GM06990 (cell line): ENCODE measurements at regions not wholly inside any gene's neighbourhood (a gene's known extent, or its start where the extent isn't known, plus 50 kb on each side); places are given as distances from the start of the nearest gene placed in this dataset.
A peak's percentile ranks its signal among the peaks of the same experiment; 100 is the strongest.

Source experiments
- DNase-seq: peaks from one replicate; pipeline ENCODE4 v3.0.0-alpha.2; 2011; ENCODE audit not compliant: insufficient read length; ENCODE audit errors: extremely low read depth
- H3K27me3 ChIP-seq: replicated peaks from 2 replicates; pipeline ENCODE4 v1.6.0; 2011; ENCODE audit warnings: low read length; ENCODE audit not compliant: control insufficient read depth, insufficient read depth
- H3K36me3 ChIP-seq: 2 replicates; pipeline ENCODE4 v1.5.1; 2011; ENCODE audit warnings: low read length; ENCODE audit not compliant: control insufficient read depth, insufficient read depth
- H3K4me3 ChIP-seq: replicated peaks from 2 replicates; pipeline ENCODE4 v1.5.1; 2011; ENCODE audit warnings: low read depth, mild to moderate bottlenecking, control low read depth, low read length
- CTCF ChIP-seq: IDR thresholded peaks from 2 replicates; pipeline ENCODE4 v1.5.1; 2011; ENCODE audit warnings: low read length, control low read depth, mild to moderate bottlenecking, inconsistent platforms; ENCODE audit not compliant: insufficient read depth, poor library complexity, severe bottlenecking

GRCh38 chr4:41883988-41884734 is 51.1 kb upstream of the TMEM33 start:
- DNase-seq, result no peak

GRCh38 chr4:41882625-41883347 is 52.4 kb upstream of the TMEM33 start:
- peaks cover 6% of the 10 kb centered on the region; the same call in 1 of the 2 replicates for H3K27me3 ChIP-seq
- TF ChIP-seq CTCF, result peak; percentile 96

More at GRCh38 chr4:41883988-41884734, 51.1 kb upstream of the TMEM33 start:
- no peaks in the 10 kb centered on the region for H3K36me3 ChIP-seq
- peaks cover 3% of the 10 kb centered on the region; the same call in 1 of the 2 replicates for H3K27me3 ChIP-seq
- no peak for TF ChIP-seq CTCF
- no peak overlapping the region for H3K4me3 ChIP-seq

GRCh38 chr4:41881981-41882624 is 53.1 kb upstream of the TMEM33 start:
- peaks cover 7% of the 10 kb centered on the region for H3K27me3 ChIP-seq
- no peaks in the 10 kb centered on the region for H3K36me3 ChIP-seq
- no peak for DNase-seq
- H3K4me3 ChIP-seq, result no peak overlapping the region
- no peak for TF ChIP-seq CTCF

More at GRCh38 chr4:41882625-41883347, 52.4 kb upstream of the TMEM33 start:
- Histone ChIP-seq H3K36me3 (no peaks in the 10 kb centered on the region), H3K4me3 (no peak overlapping the region)
- DNase-seq, result peak; percentile 60

- H3K27me3 ChIP-seq, result peaks cover 8% of the 10 kb centered on the region
- H3K4me3 ChIP-seq, result no peak overlapping the region
- no peak for TF ChIP-seq CTCF
- no peak for DNase-seq
- no peaks in the 10 kb centered on the region for H3K36me3 ChIP-seq
Measured at GRCh38 chr4:41880840-41881831, 54.1 kb upstream of the TMEM33 start.
